ENCODE measurements at regions not wholly inside any gene's neighbourhood (a gene's known extent, or its start where the extent isn't known, plus 50 kb on each side); places are given as distances from the start of the nearest gene placed in this dataset.

GRCh38 chr4:178080312-178080711, 638.1 kb upstream of the AGA start:
- H2BK5ac ChIP-seq (ENCODE audit: low read depth, low read length, poor library complexity): no peak overlapping the region
- H4K91ac ChIP-seq (ENCODE audit: low read depth, low read length): no peak overlapping the region
- H4K12ac ChIP-seq (ENCODE audit: low read depth, low read length): no peak overlapping the region
- H3K9me3 ChIP-seq (ENCODE audit: insufficient read depth, low read depth, low read length): no peaks in the 10 kb centered on the region
- no peak overlapping the region for H3K4me3 ChIP-seq (ENCODE audit: low read depth, low read length)
- H4K8ac ChIP-seq (ENCODE audit: low read depth, low read length): no peak overlapping the region
- no peak overlapping the region for H3K4ac ChIP-seq (ENCODE audit: low read depth, low read length)
- H2AK5ac ChIP-seq (ENCODE audit: low read length): no peak overlapping the region
- H3K27ac ChIP-seq (ENCODE audit: low read depth, low read length): no peak overlapping the region
- WGBS (ENCODE audit: extremely low coverage, insufficient coverage, insufficient read length): no CpG with 5 or more reads among the region's 1 CpG
- no peak overlapping the region for H3K14ac ChIP-seq (ENCODE audit: low read length)
- no peak overlapping the region for H3K23ac ChIP-seq (ENCODE audit: low read length)
- no peak overlapping the region for H3K9ac ChIP-seq (ENCODE audit: low read length)
- peaks cover 0 to 2% of the 10 kb centered on the region in 2 experiments for H3K4me1 ChIP-seq (ENCODE audit: control insufficient read depth in 1 of 2, insufficient read depth in 2 of 2, low read length in 2 of 2)
- H2BK12ac ChIP-seq (ENCODE audit: low read length): no peak overlapping the region
- no peaks in the 10 kb centered on the region for H3K79me2 ChIP-seq (ENCODE audit: control insufficient read depth, insufficient read depth, low read length, poor library complexity)
- no peaks in the 10 kb centered on the region for H3K27me3 ChIP-seq (ENCODE audit: insufficient read depth, low read length)
- no peak overlapping the region for H3K18ac ChIP-seq (ENCODE audit: low read length)
- H3K4me2 ChIP-seq (ENCODE audit: low read length): no peak overlapping the region
- H3K79me1 ChIP-seq (ENCODE audit: low read length): no peaks in the 10 kb centered on the region
- no peaks in the 10 kb centered on the region for H3K36me3 ChIP-seq (ENCODE audit: control insufficient read depth in 1 of 2, insufficient read depth in 2 of 2, low read length in 2 of 2)
- DNase-seq: no peak
- H2BK120ac ChIP-seq (ENCODE audit: insufficient read depth, low read length, poor library complexity): no peak overlapping the region
- H2AFZ ChIP-seq (ENCODE audit: insufficient read depth, low read length, poor library complexity): no peak overlapping the region

GRCh38 chr4:178081176-178081575, 638.9 kb upstream of the AGA start:
- Histone ChIP-seq H3K23ac (ENCODE audit: low read length) (no peak overlapping the region), H3K27ac (ENCODE audit: low read depth, low read length) (no peak overlapping the region), H3K9ac (ENCODE audit: low read length) (no peak overlapping the region), H3K36me3 (ENCODE audit: control insufficient read depth in 1 of 2, insufficient read depth in 2 of 2, low read length in 2 of 2) (no peaks in the 10 kb centered on the region), H2AK5ac (ENCODE audit: low read length) (no peak overlapping the region), H3K79me2 (ENCODE audit: control insufficient read depth, insufficient read depth, low read length, poor library complexity) (no peaks in the 10 kb centered on the region), H3K4me3 (ENCODE audit: low read depth, low read length) (no peak overlapping the region), H3K4me1 (ENCODE audit: control insufficient read depth in 1 of 2, insufficient read depth in 2 of 2, low read length in 2 of 2) (peaks cover 0 to 2% of the 10 kb centered on the region in 2 experiments), H2BK12ac (ENCODE audit: low read length) (no peak overlapping the region), H2BK5ac (ENCODE audit: low read depth, low read length, poor library complexity) (no peak overlapping the region), H3K4ac (ENCODE audit: low read depth, low read length) (no peak overlapping the region), H3K79me1 (ENCODE audit: low read length) (no peaks in the 10 kb centered on the region), H4K8ac (ENCODE audit: low read depth, low read length) (no peak overlapping the region), H3K4me2 (ENCODE audit: low read length) (no peak overlapping the region), H3K14ac (ENCODE audit: low read length) (no peak overlapping the region), H4K91ac (ENCODE audit: low read depth, low read length) (no peak overlapping the region), H3K27me3 (ENCODE audit: insufficient read depth, low read length) (no peaks in the 10 kb centered on the region), H4K12ac (ENCODE audit: low read depth, low read length) (no peak overlapping the region), H3K9me3 (ENCODE audit: insufficient read depth, low read depth, low read length) (no peaks in the 10 kb centered on the region), H3K18ac (ENCODE audit: low read length) (no peak overlapping the region), H2AFZ (ENCODE audit: insufficient read depth, low read length, poor library complexity) (no peak overlapping the region), H2BK120ac (ENCODE audit: insufficient read depth, low read length, poor library complexity) (no peak overlapping the region)
- no peak for DNase-seq
- 100% methylated on average over 2 of the region's 2 CpGs for WGBS (ENCODE audit: extremely low coverage, insufficient coverage, insufficient read length)

- no peak overlapping the region for H2AK5ac ChIP-seq (ENCODE audit: low read length)
- no peak overlapping the region for H3K23ac ChIP-seq (ENCODE audit: low read length)
- H3K27ac ChIP-seq (ENCODE audit: low read depth, low read length): no peak overlapping the region
- H3K4me3 ChIP-seq (ENCODE audit: low read depth, low read length): no peak overlapping the region
- H4K91ac ChIP-seq (ENCODE audit: low read depth, low read length): no peak overlapping the region
- no peaks in the 10 kb centered on the region for H3K9me3 ChIP-seq (ENCODE audit: insufficient read depth, low read depth, low read length)
- no peak overlapping the region for H3K4me2 ChIP-seq (ENCODE audit: low read length)
- H3K9ac ChIP-seq (ENCODE audit: low read length): no peak overlapping the region
- H3K18ac ChIP-seq (ENCODE audit: low read length): no peak overlapping the region
- no peak overlapping the region for H2BK5ac ChIP-seq (ENCODE audit: low read depth, low read length, poor library complexity)
- no CpG with 5 or more reads among the region's 3 CpGs for WGBS (ENCODE audit: extremely low coverage, insufficient coverage, insufficient read length)
- no peak overlapping the region for H4K12ac ChIP-seq (ENCODE audit: low read depth, low read length)
- peaks cover 0 to 2% of the 10 kb centered on the region in 2 experiments for H3K4me1 ChIP-seq (ENCODE audit: control insufficient read depth in 1 of 2, insufficient read depth in 2 of 2, low read length in 2 of 2)
- H3K79me1 ChIP-seq (ENCODE audit: low read length): no peaks in the 10 kb centered on the region
- no peak overlapping the region for H3K4ac ChIP-seq (ENCODE audit: low read depth, low read length)
- no peak overlapping the region for H2AFZ ChIP-seq (ENCODE audit: insufficient read depth, low read length, poor library complexity)
- no peak for DNase-seq
- H2BK120ac ChIP-seq (ENCODE audit: insufficient read depth, low read length, poor library complexity): no peak overlapping the region
- H3K36me3 ChIP-seq (ENCODE audit: control insufficient read depth in 1 of 2, insufficient read depth in 2 of 2, low read length in 2 of 2): no peaks in the 10 kb centered on the region
- no peak overlapping the region for H2BK12ac ChIP-seq (ENCODE audit: low read length)
- H3K27me3 ChIP-seq (ENCODE audit: insufficient read depth, low read length): no peaks in the 10 kb centered on the region
- H3K79me2 ChIP-seq (ENCODE audit: control insufficient read depth, insufficient read depth, low read length, poor library complexity): no peaks in the 10 kb centered on the region
- no peak overlapping the region for H3K14ac ChIP-seq (ENCODE audit: low read length)
- H4K8ac ChIP-seq (ENCODE audit: low read depth, low read length): no peak overlapping the region
These were observed 639.7 kb upstream of the AGA start for GRCh38 chr4:178081896-178082295.

- Histone ChIP-seq H3K14ac (ENCODE audit: low read length) (no peak overlapping the region), H4K12ac (ENCODE audit: low read depth, low read length) (no peak overlapping the region), H3K79me1 (ENCODE audit: low read length) (no peaks in the 10 kb centered on the region), H3K27me3 (ENCODE audit: insufficient read depth, low read length) (no peaks in the 10 kb centered on the region), H3K79me2 (ENCODE audit: control insufficient read depth, insufficient read depth, low read length, poor library complexity) (no peaks in the 10 kb centered on the region), H3K9me3 (ENCODE audit: insufficient read depth, low read depth, low read length) (no peaks in the 10 kb centered on the region), H3K4ac (ENCODE audit: low read depth, low read length) (no peak overlapping the region), H4K91ac (ENCODE audit: low read depth, low read length) (no peak overlapping the region), H3K4me1 (ENCODE audit: control insufficient read depth in 1 of 2, insufficient read depth in 2 of 2, low read length in 2 of 2) (peaks cover 0 to 2% of the 10 kb centered on the region in 2 experiments), H3K4me2 (ENCODE audit: low read length) (no peak overlapping the region), H2BK5ac (ENCODE audit: low read depth, low read length, poor library complexity) (no peak overlapping the region), H2BK120ac (ENCODE audit: insufficient read depth, low read length, poor library complexity) (no peak overlapping the region), H2AK5ac (ENCODE audit: low read length) (no peak overlapping the region), H4K8ac (ENCODE audit: low read depth, low read length) (no peak overlapping the region), H2BK12ac (ENCODE audit: low read length) (no peak overlapping the region), H3K9ac (ENCODE audit: low read length) (no peak overlapping the region), H3K4me3 (ENCODE audit: low read depth, low read length) (no peak overlapping the region), H3K27ac (ENCODE audit: low read depth, low read length) (no peak overlapping the region), H3K23ac (ENCODE audit: low read length) (no peak overlapping the region), H2AFZ (ENCODE audit: insufficient read depth, low read length, poor library complexity) (no peak overlapping the region), H3K18ac (ENCODE audit: low read length) (no peak overlapping the region), H3K36me3 (ENCODE audit: control insufficient read depth in 1 of 2, insufficient read depth in 2 of 2, low read length in 2 of 2) (no peaks in the 10 kb centered on the region)
- no peak for DNase-seq
- no CpG with 5 or more reads among the region's 1 CpG for WGBS (ENCODE audit: extremely low coverage, insufficient coverage, insufficient read length)
These were observed 640.7 kb upstream of the AGA start for GRCh38 chr4:178082906-178083305.
